ENCODE measurements at regions not wholly inside any gene's neighbourhood (a gene's known extent, or its start where the extent isn't known, plus 50 kb on each side); places are given as distances from the start of the nearest gene placed in this dataset.

DNA sequence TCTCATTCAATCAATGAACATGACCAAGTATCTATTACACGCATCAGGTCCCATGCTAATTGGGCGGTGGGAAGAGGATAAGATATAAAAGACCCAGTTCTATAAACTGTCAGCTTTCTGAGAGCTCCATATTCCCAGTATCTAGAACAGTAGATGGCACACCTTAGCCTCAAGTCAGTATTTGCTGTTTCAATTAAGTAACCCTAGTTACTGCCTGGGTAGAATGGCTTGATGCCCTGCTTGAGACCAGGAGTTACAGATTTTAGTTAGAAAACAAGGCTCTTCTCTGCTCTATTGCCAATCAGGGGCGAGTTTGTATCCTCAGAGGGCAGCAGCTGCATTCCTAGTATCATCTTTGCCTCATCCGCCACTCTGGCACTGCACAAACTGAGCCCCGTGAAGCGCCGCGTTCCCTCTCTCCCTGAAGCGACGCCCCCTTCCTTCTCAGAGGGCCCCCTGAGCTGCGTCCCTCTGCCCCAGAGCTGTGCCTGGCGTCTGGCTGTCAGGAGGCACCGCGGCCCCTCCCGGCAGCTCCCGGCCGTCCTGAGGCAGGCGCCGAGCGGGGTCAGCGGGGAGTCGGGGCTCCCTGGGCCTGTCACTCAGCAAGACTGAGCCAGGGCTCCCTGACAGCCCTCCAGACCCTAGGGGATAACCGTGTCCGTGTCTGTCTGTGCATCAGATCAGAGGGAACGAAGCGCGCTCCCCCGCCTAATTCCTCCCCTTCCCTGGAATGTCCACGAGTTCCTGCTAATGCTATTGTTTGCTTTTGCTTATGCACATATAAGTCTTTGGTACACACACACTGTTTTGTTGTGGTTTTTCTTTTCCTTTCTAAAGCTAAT, 212.4 kb upstream of the TTC29 start:
- TF ChIP-seq CTCF (conservative IDR thresholded peaks at IDR 0.05; ENCODE audit: low read length) (no peak), EZH2phosphoT487 (IDR thresholded peaks at IDR 0.05; ENCODE audit: borderline replicate concordance) (no peak)

All from Loucy (cell line).